Muscle of arm (tissue), 1 donor: ENCODE measurements at regions not wholly inside any gene's neighbourhood (a gene's known extent, or its start where the extent isn't known, plus 50 kb on each side); places are given as distances from the start of the nearest gene placed in this dataset.

ENCODE experiments used
- DNase-seq: peaks from one replicate; pipeline ENCODE4 v3.0.0-alpha.2; 2013

DNA sequence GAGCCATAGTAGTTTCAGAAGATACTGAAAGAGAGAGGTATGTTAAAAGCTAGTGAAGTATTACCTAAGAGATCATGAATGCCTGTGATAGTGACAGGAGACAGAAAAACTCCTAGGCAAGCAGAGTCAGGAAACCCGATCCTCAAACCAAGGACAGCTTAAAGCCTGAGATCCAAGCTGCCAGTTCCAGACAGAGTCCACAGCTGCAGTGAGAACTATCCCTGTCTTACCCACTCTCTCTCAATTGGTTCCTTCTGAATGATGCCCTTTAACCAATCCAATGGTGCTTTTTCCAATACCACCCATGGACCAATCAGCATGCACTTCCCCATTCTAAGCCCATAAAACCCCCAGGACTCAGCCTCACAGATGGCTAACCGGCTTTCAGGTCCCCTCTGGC is 90.4 kb upstream of the PCDH10 start:
- no peak for DNase-seq

DNA sequence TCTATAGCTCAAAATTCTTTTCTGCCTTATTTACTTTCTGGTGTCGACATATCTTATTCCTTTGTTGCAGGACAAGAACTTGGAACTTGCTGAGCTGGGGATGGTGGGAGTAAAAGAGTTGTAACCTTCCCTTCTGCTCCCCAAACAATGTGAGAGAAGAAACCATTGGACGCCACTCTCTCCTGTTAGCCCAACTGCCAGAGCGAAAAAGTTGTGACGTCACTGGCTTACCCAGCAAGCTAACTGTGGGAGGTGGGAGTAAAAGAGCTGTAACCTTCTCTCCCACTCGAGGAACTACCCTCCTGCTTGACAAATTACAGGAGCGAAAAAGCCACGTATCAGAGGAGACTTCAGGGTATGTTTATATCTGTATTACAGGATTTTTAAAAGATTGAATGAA is 90.0 kb upstream of the PCDH10 start:
- no peak for DNase-seq

DNA sequence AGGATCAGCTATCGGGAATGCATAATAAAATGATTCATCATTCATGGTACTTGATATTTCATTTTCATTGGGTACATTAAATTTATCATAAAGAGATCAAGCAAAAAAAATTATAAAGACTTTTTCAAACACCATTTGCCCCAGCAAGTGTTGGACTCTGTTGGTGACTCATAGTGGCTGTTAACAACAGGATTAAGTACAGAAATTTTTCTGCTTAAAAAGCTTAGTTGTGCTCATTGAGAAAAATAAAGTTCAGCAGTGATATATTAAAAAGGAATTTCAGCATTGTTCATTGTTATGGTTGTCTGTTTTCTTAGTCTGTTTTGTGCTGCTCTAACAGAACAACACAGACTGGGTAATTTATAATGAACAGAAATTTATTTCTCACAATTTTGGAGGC is 86.2 kb upstream of the PCDH10 start:
- DNase-seq: no peak

DNA sequence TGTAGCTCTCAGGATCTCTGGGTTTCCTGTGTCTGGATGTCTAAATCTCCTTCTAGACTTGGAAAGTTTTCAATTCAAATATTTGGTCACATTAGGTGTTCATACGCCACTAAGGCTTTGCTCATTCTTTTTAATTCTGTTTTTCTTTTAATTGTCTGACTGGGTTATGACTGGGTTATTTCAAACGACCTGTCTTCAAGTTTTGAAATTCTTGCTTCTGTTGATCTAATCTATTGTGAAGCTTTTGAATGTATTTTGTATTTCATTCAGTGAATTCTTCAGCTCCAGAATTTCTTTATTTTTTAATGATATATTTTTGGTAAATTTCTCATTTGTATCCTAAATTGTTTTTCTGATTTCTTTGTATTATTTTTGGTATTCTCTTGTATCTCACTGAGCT is 81.0 kb upstream of the PCDH10 start:
- no peak for DNase-seq

- no peak for DNase-seq
Measured at GRCh38 chr4:133081246-133081645, 67.8 kb upstream of the PCDH10 start.

DNA sequence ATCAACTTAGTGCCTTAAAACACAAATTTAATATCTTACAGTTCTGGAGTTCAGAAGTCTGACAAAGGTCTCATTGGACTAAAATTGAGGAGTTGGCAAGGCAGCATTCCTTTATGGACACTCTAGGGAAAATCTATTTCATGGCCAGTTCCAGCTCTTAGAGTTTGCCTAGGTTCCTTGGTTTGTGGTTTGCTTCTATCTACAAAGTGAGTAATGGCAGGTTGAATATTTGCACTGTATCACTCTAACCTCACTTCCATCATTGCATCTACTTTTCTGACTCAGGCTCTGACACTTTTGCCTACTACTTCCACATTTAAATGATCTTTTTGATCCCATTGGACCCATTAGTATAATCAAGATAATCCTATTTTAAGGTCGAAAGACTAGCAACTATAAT is 64.7 kb upstream of the PCDH10 start:
- no peak for DNase-seq

- no peak for DNase-seq
Measured at GRCh38 chr4:133095591-133095990, 53.5 kb upstream of the PCDH10 start.

DNA sequence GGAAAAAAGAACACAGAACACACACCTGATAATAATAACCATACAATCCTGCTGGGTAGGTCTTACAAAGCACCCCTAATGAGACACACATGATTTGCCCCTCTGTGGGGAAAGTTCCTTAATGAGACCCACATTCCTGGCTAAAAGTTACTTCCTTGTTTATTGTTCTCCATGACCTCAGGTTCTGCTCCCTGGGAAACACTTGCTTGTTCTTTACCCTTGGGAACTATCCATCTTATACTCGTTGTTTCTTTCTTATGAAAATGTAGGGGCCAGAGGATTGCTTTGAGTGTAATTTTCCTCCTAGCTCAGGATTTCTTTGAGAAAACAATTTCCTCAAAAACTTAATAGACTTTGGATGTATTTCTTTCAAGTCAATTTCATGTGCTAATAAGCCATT is 52.1 kb upstream of the PCDH10 start:
- DNase-seq: no peak
